Astrocyte (in vitro differentiated cells and primary cell): ENCODE measurements at regions not wholly inside any gene's neighbourhood (a gene's known extent, or its start where the extent isn't known, plus 50 kb on each side); places are given as distances from the start of the nearest gene placed in this dataset.

Experiments used
- DNase-seq: peaks from one replicate; pipeline ENCODE4 v3.0.0-alpha.2; 2010; ENCODE audit warnings: low read depth
- FAIRE-seq: peaks from 2 replicates; lab custom pipeline; 2011; peaks lifted over from hg19 to GRCh38; lab: Jason Lieb, UNC
- H2AFZ ChIP-seq: 2 replicates; pipeline ENCODE4 v1.6.0; 2012; ENCODE audit warnings: low read depth, low read length, inconsistent platforms
- H3K27ac ChIP-seq: 2 replicates; pipeline ENCODE4 v1.5.1; 2011; ENCODE audit warnings: low read depth, low read length, inconsistent platforms
- H3K27me3 ChIP-seq: 2 replicates; pipeline ENCODE4 v1.6.0; 2011; ENCODE audit warnings: low read length, inconsistent platforms; ENCODE audit not compliant: insufficient read depth
- H3K36me3 ChIP-seq: 2 replicates; pipeline ENCODE4 v1.5.1; 2011; ENCODE audit warnings: low read length, inconsistent platforms; ENCODE audit not compliant: insufficient read depth
- H3K4me1 ChIP-seq: 2 replicates; pipeline ENCODE4 v1.5.1; 2011; ENCODE audit warnings: low read length, inconsistent platforms; ENCODE audit not compliant: insufficient read depth
- H3K4me2 ChIP-seq: 2 replicates; pipeline ENCODE4 v1.6.0; 2012; ENCODE audit warnings: low read length, inconsistent platforms
- H3K4me3 ChIP-seq: 2 replicates; pipeline ENCODE4 v1.5.1; 2011; ENCODE audit warnings: low read depth, mild to moderate bottlenecking, low read length, inconsistent platforms; ENCODE audit not compliant: insufficient read depth
- H3K79me2 ChIP-seq: 2 replicates; pipeline ENCODE4 v1.6.0; 2012; ENCODE audit warnings: mild to moderate bottlenecking, low read length, inconsistent platforms; ENCODE audit not compliant: insufficient read depth
- H3K9ac ChIP-seq: 2 replicates; pipeline ENCODE4 v1.6.0; 2012; ENCODE audit warnings: mild to moderate bottlenecking, low read length, inconsistent platforms
- H3K9me3 ChIP-seq: 2 replicates; pipeline ENCODE4 v1.5.1; 2012; ENCODE audit warnings: low read depth, mild to moderate bottlenecking, low read length, inconsistent platforms; ENCODE audit not compliant: insufficient read depth
- H4K20me1 ChIP-seq: 2 replicates; pipeline ENCODE4 v1.6.0; 2012; ENCODE audit warnings: low read length, inconsistent platforms; ENCODE audit not compliant: insufficient read depth
- H3K27ac Mint-ChIP-seq: one replicate; pipeline ENCODE4 v1.8.0; 2021; ENCODE audit warnings: mild to moderate bottlenecking, mixed read lengths; ENCODE audit not compliant: unreplicated experiment
- H3K27me3 Mint-ChIP-seq: one replicate; pipeline ENCODE4 v1.8.0; 2021; ENCODE audit warnings: low read depth, mixed read lengths; ENCODE audit not compliant: unreplicated experiment
- H3K36me3 Mint-ChIP-seq: one replicate; pipeline ENCODE4 v1.8.0; 2021; ENCODE audit warnings: low read depth, mixed read lengths; ENCODE audit not compliant: unreplicated experiment
- H3K4me1 Mint-ChIP-seq: one replicate; pipeline ENCODE4 v1.8.0; 2021; ENCODE audit warnings: low read depth, mixed read lengths; ENCODE audit not compliant: unreplicated experiment
- H3K4me3 Mint-ChIP-seq: one replicate; pipeline ENCODE4 v1.8.0; 2021; ENCODE audit warnings: mild to moderate bottlenecking, moderate library complexity, mixed read lengths; ENCODE audit not compliant: unreplicated experiment
- H3K9me3 Mint-ChIP-seq: one replicate; pipeline ENCODE4 v1.8.0; 2021; ENCODE audit warnings: mild to moderate bottlenecking, mixed read lengths; ENCODE audit not compliant: unreplicated experiment
- EZH2 ChIP-seq: IDR thresholded peaks from 2 replicates; pipeline ENCODE4 v1.6.1; 2012; ENCODE audit warnings: mild to moderate bottlenecking, low read length, inconsistent platforms; ENCODE audit not compliant: insufficient read depth
- TF ChIP-seq, protein P1 (sequence below): IDR thresholded peaks from 2 replicates; pipeline ENCODE4 v1.5.1; 2011; ENCODE audit warnings: low read depth, mild to moderate bottlenecking, inconsistent platforms, low read length, moderate library complexity; ENCODE audit not compliant: insufficient read depth

DNA sequence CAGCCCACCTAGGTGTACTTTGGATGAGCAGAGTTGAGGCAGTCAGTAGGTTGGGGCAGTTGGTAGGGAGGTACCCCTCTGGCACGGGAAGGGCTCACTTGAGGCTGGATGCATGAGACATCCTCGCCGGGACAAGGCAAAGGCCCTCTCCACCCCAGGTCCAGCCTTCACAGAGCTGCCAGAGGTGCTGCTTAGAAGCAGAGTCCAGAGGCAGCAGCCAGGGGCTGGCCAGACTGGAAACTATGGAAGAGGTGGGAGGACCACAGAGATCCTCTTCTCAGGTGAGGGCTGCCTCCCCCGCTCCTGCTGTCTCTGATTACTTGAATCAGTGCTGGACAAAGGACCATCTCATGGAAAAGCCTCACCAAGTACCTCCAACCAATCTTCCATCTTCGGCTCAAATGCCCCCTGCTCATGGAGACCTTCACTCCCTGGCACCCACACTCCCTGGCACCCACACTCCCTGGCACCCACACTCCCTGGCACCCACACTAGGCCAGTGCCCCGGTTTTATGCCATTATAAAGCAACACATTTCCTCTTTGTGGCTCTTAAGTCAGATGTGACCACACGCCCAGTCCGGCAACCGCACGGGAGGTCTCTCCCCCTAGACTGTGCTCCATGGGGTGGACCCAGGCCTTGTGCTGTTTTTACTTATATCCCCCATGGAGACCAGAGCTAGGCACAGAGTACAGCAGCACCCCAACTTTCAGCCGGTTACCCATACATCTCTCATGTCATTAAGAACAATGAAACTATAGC, 100.1 kb downstream of the YTHDF1 start:
- no peak for FAIRE-seq
- no peak overlapping the region for H3K4me3 Mint-ChIP-seq
- Histone ChIP-seq H3K4me2 (no peak overlapping the region), H3K79me2 (no peaks in the 10 kb centered on the region), H3K27me3 (peaks cover 2% of the 10 kb centered on the region), H2AFZ (no peak overlapping the region), H3K4me1 (no peaks in the 10 kb centered on the region), H3K9ac (no peak overlapping the region), H3K9me3 (peaks cover 2% of the 10 kb centered on the region), H4K20me1 (no peaks in the 10 kb centered on the region), H3K36me3 (no peaks in the 10 kb centered on the region), H3K4me3 (no peak overlapping the region), H3K27ac (no peak overlapping the region)
- H3K36me3 Mint-ChIP-seq, result no peaks in the 10 kb centered on the region
- no peak for DNase-seq
- peak overlapping the region; percentile 26 for H3K27ac Mint-ChIP-seq
- H3K9me3 Mint-ChIP-seq, result peaks cover 9% of the 10 kb centered on the region
- no peaks in the 10 kb centered on the region for H3K4me1 Mint-ChIP-seq
- H3K27me3 Mint-ChIP-seq, result peaks cover 80% of the 10 kb centered on the region
- no peak for TF ChIP-seq EZH2
- TF ChIP-seq, protein P1, sequence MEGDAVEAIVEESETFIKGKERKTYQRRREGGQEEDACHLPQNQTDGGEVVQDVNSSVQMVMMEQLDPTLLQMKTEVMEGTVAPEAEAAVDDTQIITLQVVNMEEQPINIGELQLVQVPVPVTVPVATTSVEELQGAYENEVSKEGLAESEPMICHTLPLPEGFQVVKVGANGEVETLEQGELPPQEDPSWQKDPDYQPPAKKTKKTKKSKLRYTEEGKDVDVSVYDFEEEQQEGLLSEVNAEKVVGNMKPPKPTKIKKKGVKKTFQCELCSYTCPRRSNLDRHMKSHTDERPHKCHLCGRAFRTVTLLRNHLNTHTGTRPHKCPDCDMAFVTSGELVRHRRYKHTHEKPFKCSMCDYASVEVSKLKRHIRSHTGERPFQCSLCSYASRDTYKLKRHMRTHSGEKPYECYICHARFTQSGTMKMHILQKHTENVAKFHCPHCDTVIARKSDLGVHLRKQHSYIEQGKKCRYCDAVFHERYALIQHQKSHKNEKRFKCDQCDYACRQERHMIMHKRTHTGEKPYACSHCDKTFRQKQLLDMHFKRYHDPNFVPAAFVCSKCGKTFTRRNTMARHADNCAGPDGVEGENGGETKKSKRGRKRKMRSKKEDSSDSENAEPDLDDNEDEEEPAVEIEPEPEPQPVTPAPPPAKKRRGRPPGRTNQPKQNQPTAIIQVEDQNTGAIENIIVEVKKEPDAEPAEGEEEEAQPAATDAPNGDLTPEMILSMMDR, result no peak

DNA sequence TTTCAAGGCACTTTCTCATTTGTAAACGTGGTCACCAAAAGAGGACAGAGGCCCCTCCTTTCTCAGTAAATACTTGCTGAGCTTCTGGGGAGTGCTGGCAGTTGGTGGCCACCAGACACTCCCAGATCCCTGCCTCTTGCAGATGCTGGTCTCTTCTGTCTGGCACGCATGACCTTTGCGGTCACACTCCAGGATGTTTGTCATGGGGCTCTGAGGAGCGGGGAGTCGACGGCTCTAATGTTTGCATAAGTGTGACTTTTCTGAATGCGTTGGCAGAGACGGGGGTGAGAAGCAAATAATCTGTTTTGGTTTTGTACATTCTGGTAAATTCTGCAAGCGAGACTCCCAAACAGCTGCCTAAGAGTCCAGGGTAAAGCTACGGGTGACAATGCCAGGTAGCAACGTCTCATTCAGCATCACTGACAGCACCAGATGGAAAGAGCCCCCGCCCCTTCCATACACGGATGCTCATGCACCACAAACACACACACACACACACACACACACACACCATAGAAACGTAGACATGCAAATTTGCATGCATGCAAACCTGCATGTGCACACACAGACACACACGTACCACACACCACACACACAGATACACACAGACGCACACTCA, 101.1 kb downstream of the YTHDF1 start:
- peaks cover 84% of the 10 kb centered on the region for H3K27me3 Mint-ChIP-seq
- H3K4me1 Mint-ChIP-seq, result no peaks in the 10 kb centered on the region
- no peak overlapping the region for H3K4me2 ChIP-seq
- no peak overlapping the region for H3K4me3 Mint-ChIP-seq
- no peak overlapping the region for H3K27ac Mint-ChIP-seq
- peaks cover 11% of the 10 kb centered on the region for H3K9me3 Mint-ChIP-seq
- FAIRE-seq, result no peak
- no peak overlapping the region for H3K4me3 ChIP-seq
- H3K9ac ChIP-seq, result no peak overlapping the region
- peaks cover 2% of the 10 kb centered on the region for H3K27me3 ChIP-seq
- no peak overlapping the region for H3K27ac ChIP-seq
- no peaks in the 10 kb centered on the region for H3K79me2 ChIP-seq
- no peaks in the 10 kb centered on the region for H3K36me3 ChIP-seq
- H3K4me1 ChIP-seq, result no peaks in the 10 kb centered on the region
- H4K20me1 ChIP-seq, result no peaks in the 10 kb centered on the region
- no peak overlapping the region for H2AFZ ChIP-seq
- H3K9me3 ChIP-seq, result peaks cover 2% of the 10 kb centered on the region
- TF ChIP-seq EZH2, result no peak
- TF ChIP-seq, protein P1, result no peak
- H3K36me3 Mint-ChIP-seq, result no peaks in the 10 kb centered on the region
- DNase-seq, result no peak
